IMR-90 (cell line): ENCODE measurements at regions not wholly inside any gene's neighbourhood (a gene's known extent, or its start where the extent isn't known, plus 50 kb on each side); places are given as distances from the start of the nearest gene placed in this dataset.

Experiments used
- ATAC-seq: fragments of 200-7000 bp; cut with Tn5 transposase; 2 replicates; pipeline ENCODE4 v1.9.1; 2020; ENCODE audit warnings: low read depth, mild to moderate bottlenecking, moderate library complexity
- BruUV-seq: library from RNA; stranded (reverse); fragments of 400-500 nt; replicated peaks from 2 replicates; lab custom pipeline; 2021; lab: Mats Ljungman, UMichigan
- CTCF ChIA-PET: fragments of 300-600 bp; formaldehyde crosslinking; extraction: SDS; loops from one replicate; lab custom pipeline; 2021; ENCODE audit warnings: antibody characterized with exemption; lab: Yijun Ruan, JAX
- POLR2A ChIA-PET: fragments of 300-600 bp; sonication (Branson Sonifier 250); formaldehyde crosslinking; loops from one replicate; lab custom pipeline; 2022; ENCODE audit warnings: antibody characterized with exemption; ENCODE audit not compliant: unreplicated experiment; lab: Charles Lee
- DNase-seq: peaks from one replicate; pipeline ENCODE4 v3.0.0; 2013
- H2AFZ ChIP-seq: replicated peaks from 2 replicates; pipeline ENCODE3; 2013; ENCODE audit warnings: low read length, mild to moderate bottlenecking; ENCODE audit not compliant: poor library complexity
- H2AK5ac ChIP-seq: 2 replicates; pipeline ENCODE4 v1.6.1; 2013; ENCODE audit warnings: low read depth, low read length, inconsistent platforms
- H2AK9ac ChIP-seq: replicated peaks from 2 replicates; pipeline ENCODE3; 2013; ENCODE audit warnings: mild to moderate bottlenecking, low read depth, low read length, moderate library complexity; ENCODE audit not compliant: poor library complexity
- H2BK120ac ChIP-seq: 2 replicates; pipeline ENCODE4 v1.6.1; 2013; ENCODE audit warnings: low read depth, low read length, inconsistent platforms
- H2BK15ac ChIP-seq: 3 replicates; pipeline ENCODE4 v1.6.1; 2013; ENCODE audit warnings: low read depth, low read length, inconsistent platforms
- H2BK20ac ChIP-seq: 2 replicates; pipeline ENCODE4 v1.6.1; 2013; ENCODE audit warnings: low read depth, mild to moderate bottlenecking, inconsistent platforms, low read length, moderate library complexity
- H2BK5ac ChIP-seq: 2 replicates; pipeline ENCODE4 v1.6.1; 2013; ENCODE audit warnings: mild to moderate bottlenecking, low read depth, low read length, inconsistent platforms; ENCODE audit not compliant: poor library complexity, severe bottlenecking
- H3K14ac ChIP-seq: replicated peaks from 2 replicates; pipeline ENCODE4 v1.6.1; 2013; ENCODE audit warnings: low read depth, low read length, inconsistent platforms
- H3K18ac ChIP-seq: 2 replicates; pipeline ENCODE4 v1.6.1; 2013; ENCODE audit warnings: low read depth, low read length, control low read depth
- H3K23ac ChIP-seq: 2 replicates; pipeline ENCODE4 v1.6.1; 2013; ENCODE audit warnings: low read depth, low read length, inconsistent platforms
- H3K27ac ChIP-seq: 2 replicates; pipeline ENCODE4 v1.5.1; 2013; ENCODE audit warnings: mild to moderate bottlenecking, control low read depth, low read length; ENCODE audit not compliant: insufficient read depth
- H3K27me3 ChIP-seq: 2 replicates; pipeline ENCODE4 v1.6.1; 2013; ENCODE audit warnings: low read length; ENCODE audit not compliant: control insufficient read depth, insufficient read depth
- H3K36me3 ChIP-seq: 2 replicates; pipeline ENCODE4 v1.6.1; 2013; ENCODE audit warnings: low read length, mixed read lengths; ENCODE audit not compliant: control insufficient read depth, insufficient read depth
- H3K4ac ChIP-seq: 2 replicates; pipeline ENCODE4 v1.6.1; 2013; ENCODE audit warnings: low read depth, low read length, inconsistent platforms
- H3K4me1 ChIP-seq: 2 replicates; pipeline ENCODE4 v1.6.1; 2013; ENCODE audit warnings: low read length, mixed read lengths; ENCODE audit not compliant: control insufficient read depth, insufficient read depth
- H3K4me2 ChIP-seq: 2 replicates; pipeline ENCODE4 v1.6.1; 2013; ENCODE audit warnings: low read depth, mild to moderate bottlenecking, control low read depth, low read length, moderate library complexity
- H3K4me3 ChIP-seq: 2 replicates; pipeline ENCODE4 v1.5.1; 2013; ENCODE audit warnings: low read depth, mild to moderate bottlenecking, control low read depth, low read length, moderate library complexity; ENCODE audit not compliant: insufficient read depth
- H3K56ac ChIP-seq: 2 replicates; pipeline ENCODE4 v1.6.1; 2013; ENCODE audit warnings: low read length, inconsistent platforms; ENCODE audit not compliant: insufficient read depth; ENCODE audit errors: extremely low read depth
- H3K79me1 ChIP-seq, 2 experiments: 2 replicates each; pipeline ENCODE4 v1.6.1; 2013; ENCODE audit warnings: low read length in 2 of 2, inconsistent platforms in 1 of 2, low read depth in 1 of 2
- H3K9ac ChIP-seq: 2 replicates; pipeline ENCODE4 v1.6.1; 2013; ENCODE audit warnings: low read depth, low read length, control low read depth
- H3K9me1 ChIP-seq: 2 replicates; pipeline ENCODE4 v1.6.1; 2013; ENCODE audit warnings: low read length, inconsistent platforms; ENCODE audit not compliant: insufficient read depth
- H3K9me3 ChIP-seq: 2 replicates; pipeline ENCODE4 v1.6.1; 2013; ENCODE audit warnings: low read length; ENCODE audit not compliant: control insufficient read depth, insufficient read depth
- H4K20me1 ChIP-seq: 2 replicates; pipeline ENCODE4 v1.6.1; 2013; ENCODE audit warnings: low read length, inconsistent platforms; ENCODE audit not compliant: insufficient read depth
- H4K5ac ChIP-seq: 2 replicates; pipeline ENCODE4 v1.6.1; 2013; ENCODE audit warnings: mild to moderate bottlenecking, low read depth, low read length, control low read depth
- H4K8ac ChIP-seq, 2 experiments: 2 replicates each; pipeline ENCODE4 v1.6.1; 2013; ENCODE audit warnings: low read depth in 2 of 2, low read length in 2 of 2, control low read depth in 1 of 2, inconsistent platforms in 1 of 2
- H4K91ac ChIP-seq: 2 replicates; pipeline ENCODE4 v1.6.1; 2013; ENCODE audit warnings: low read depth, low read length, inconsistent platforms; ENCODE audit not compliant: insufficient read depth
- BHLHE40 ChIP-seq: fragments of 150-350 bp; IDR thresholded peaks from 2 replicates; pipeline ENCODE4 v1.6.1; 2016; ENCODE audit warnings: mild to moderate bottlenecking, low read depth, low read length
- CEBPB ChIP-seq: IDR thresholded peaks from 2 replicates; pipeline ENCODE4 v1.6.1; 2012; ENCODE audit warnings: low read depth, low read length, improper control_type of control experiment
- CHD1 ChIP-seq: IDR thresholded peaks from 2 replicates; pipeline ENCODE4 v1.6.1; 2012; ENCODE audit warnings: low read depth, low read length, improper control_type of control experiment
- FOS ChIP-seq: fragments of 150-350 bp; IDR thresholded peaks from 2 replicates; pipeline ENCODE4 v1.6.1; 2016; ENCODE audit warnings: low read depth, low read length
- MAFK ChIP-seq: IDR thresholded peaks from 2 replicates; pipeline ENCODE4 v1.6.1; 2012; ENCODE audit warnings: low read depth, low read length, improper control_type of control experiment
- MAZ ChIP-seq: IDR thresholded peaks from 2 replicates; pipeline ENCODE4 v1.6.1; 2012; ENCODE audit warnings: low read depth, mild to moderate bottlenecking, low read length, improper control_type of control experiment, moderate library complexity, borderline replicate concordance
- MXI1 ChIP-seq: IDR thresholded peaks from 2 replicates; pipeline ENCODE4 v1.6.1; 2012; ENCODE audit warnings: low read depth, mild to moderate bottlenecking, low read length, moderate library complexity, borderline replicate concordance
- NFE2L2 ChIP-seq: fragments of 150-350 bp; IDR thresholded peaks from 2 replicates; pipeline ENCODE4 v1.6.1; 2016; ENCODE audit warnings: low read depth, mild to moderate bottlenecking, low read length
- POLR2A ChIP-seq: IDR thresholded peaks from 2 replicates; pipeline ENCODE4 v1.6.1; 2012; ENCODE audit warnings: mild to moderate bottlenecking, low read depth, low read length
- RAD21 ChIP-seq: IDR thresholded peaks from 2 replicates; pipeline ENCODE4 v1.6.1; 2012; ENCODE audit warnings: low read length, improper control_type of control experiment
- RCOR1 ChIP-seq: IDR thresholded peaks from 2 replicates; pipeline ENCODE4 v1.6.1; 2012; ENCODE audit warnings: mild to moderate bottlenecking, low read length, improper control_type of control experiment; ENCODE audit not compliant: insufficient replicate concordance
- RFX5 ChIP-seq: IDR thresholded peaks from 2 replicates; pipeline ENCODE4 v1.8.0; 2012; ENCODE audit warnings: low read depth, mild to moderate bottlenecking, low read length, moderate library complexity
- SMC3 ChIP-seq: fragments of 150-350 bp; IDR thresholded peaks from 2 replicates; pipeline ENCODE4 v1.6.1; 2016; ENCODE audit warnings: low read depth, mild to moderate bottlenecking, antibody characterized with exemption, low read length, moderate library complexity
- USF2 ChIP-seq: fragments of 150-350 bp; IDR thresholded peaks from 2 replicates; pipeline ENCODE4 v1.6.1; 2017; ENCODE audit warnings: mild to moderate bottlenecking, antibody characterized with exemption, low read length, low read depth
- WGBS, 2 experiments: methylation state at CpG; one replicate each; pipeline versions ENCODE4 v1.1.5 to v1.1.7; 2013; ENCODE audit warnings: missing lambda C conversion rate in 2 of 2; ENCODE audit not compliant: insufficient read length in 1 of 2; ENCODE audit errors: extremely low coverage in 2 of 2; 5-methylcytosine and 5-hydroxymethylcytosine counted together
- dilution Hi-C: fragments of 300-500 bp; cut with HindIII; formaldehyde crosslinking; loops from one replicate; pipeline ENCODE4 v1.14.3; 2018; ENCODE audit warnings: low sequenced_read_pairs; ENCODE audit not compliant: unreplicated experiment
- in situ Hi-C: fragments of 300-500 bp; cut with MboI; formaldehyde crosslinking; loops from 3 replicates; pipeline ENCODE4 v1.14.3; 2019; ENCODE audit warnings: low sequenced_read_pairs, inconsistent platforms, mixed read lengths
- intact Hi-C: fragments of 100-400 bp; cut with micrococcal nuclease; formaldehyde crosslinking; loops from 2 replicates; pipeline ENCODE4 v1.10.0; 2022
- TF ChIP-seq, protein P1 (sequence below): fragments of 150-350 bp; IDR thresholded peaks from 2 replicates; pipeline ENCODE4 v1.6.1; 2016; ENCODE audit warnings: low read depth, mild to moderate bottlenecking, low read length, moderate library complexity, borderline replicate concordance
- TF ChIP-seq, protein P2 (sequence below): conservative IDR thresholded peaks from 2 replicates; pipeline ENCODE4 v1.5.1; 2012; ENCODE audit warnings: mild to moderate bottlenecking, low read depth, low read length, improper control_type of control experiment

- no peak for TF ChIP-seq BHLHE40
- TF ChIP-seq, protein P1, sequence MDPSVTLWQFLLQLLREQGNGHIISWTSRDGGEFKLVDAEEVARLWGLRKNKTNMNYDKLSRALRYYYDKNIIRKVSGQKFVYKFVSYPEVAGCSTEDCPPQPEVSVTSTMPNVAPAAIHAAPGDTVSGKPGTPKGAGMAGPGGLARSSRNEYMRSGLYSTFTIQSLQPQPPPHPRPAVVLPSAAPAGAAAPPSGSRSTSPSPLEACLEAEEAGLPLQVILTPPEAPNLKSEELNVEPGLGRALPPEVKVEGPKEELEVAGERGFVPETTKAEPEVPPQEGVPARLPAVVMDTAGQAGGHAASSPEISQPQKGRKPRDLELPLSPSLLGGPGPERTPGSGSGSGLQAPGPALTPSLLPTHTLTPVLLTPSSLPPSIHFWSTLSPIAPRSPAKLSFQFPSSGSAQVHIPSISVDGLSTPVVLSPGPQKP: no peak
- TF ChIP-seq MAFK: no peak
- TF ChIP-seq SMC3: no peak
- no peak for TF ChIP-seq MAZ
- TF ChIP-seq POLR2A: no peak
- no peak for TF ChIP-seq RAD21
- no peak for TF ChIP-seq CEBPB
- no peak for TF ChIP-seq MXI1
- TF ChIP-seq, protein P2, sequence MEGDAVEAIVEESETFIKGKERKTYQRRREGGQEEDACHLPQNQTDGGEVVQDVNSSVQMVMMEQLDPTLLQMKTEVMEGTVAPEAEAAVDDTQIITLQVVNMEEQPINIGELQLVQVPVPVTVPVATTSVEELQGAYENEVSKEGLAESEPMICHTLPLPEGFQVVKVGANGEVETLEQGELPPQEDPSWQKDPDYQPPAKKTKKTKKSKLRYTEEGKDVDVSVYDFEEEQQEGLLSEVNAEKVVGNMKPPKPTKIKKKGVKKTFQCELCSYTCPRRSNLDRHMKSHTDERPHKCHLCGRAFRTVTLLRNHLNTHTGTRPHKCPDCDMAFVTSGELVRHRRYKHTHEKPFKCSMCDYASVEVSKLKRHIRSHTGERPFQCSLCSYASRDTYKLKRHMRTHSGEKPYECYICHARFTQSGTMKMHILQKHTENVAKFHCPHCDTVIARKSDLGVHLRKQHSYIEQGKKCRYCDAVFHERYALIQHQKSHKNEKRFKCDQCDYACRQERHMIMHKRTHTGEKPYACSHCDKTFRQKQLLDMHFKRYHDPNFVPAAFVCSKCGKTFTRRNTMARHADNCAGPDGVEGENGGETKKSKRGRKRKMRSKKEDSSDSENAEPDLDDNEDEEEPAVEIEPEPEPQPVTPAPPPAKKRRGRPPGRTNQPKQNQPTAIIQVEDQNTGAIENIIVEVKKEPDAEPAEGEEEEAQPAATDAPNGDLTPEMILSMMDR: no peak
- no peak for TF ChIP-seq RCOR1
- no peak for TF ChIP-seq NFE2L2
- TF ChIP-seq FOS: no peak
- no peak for TF ChIP-seq USF2
- no peak for TF ChIP-seq RFX5
- TF ChIP-seq CHD1: no peak
- Histone ChIP-seq H2BK5ac (no peak overlapping the region), H2BK20ac (no peak overlapping the region), H3K36me3 (no peaks in the 10 kb centered on the region), H3K27me3 (peaks cover 2% of the 10 kb centered on the region; the same call in 1 of the 2 replicates), H3K27ac (no peak overlapping the region), H3K9ac (no peak overlapping the region), H2BK120ac (no peak overlapping the region), H3K56ac (no peak overlapping the region), H3K4me2 (no peak overlapping the region), H4K91ac (no peak overlapping the region), H3K4me3 (no peak overlapping the region), H2AFZ (no peak overlapping the region), H2AK9ac (no peak overlapping the region), H3K23ac (no peak overlapping the region), H3K4ac (no peak overlapping the region), H2AK5ac (no peak overlapping the region), H2BK15ac (no peak overlapping the region), H4K20me1 (no peaks in the 10 kb centered on the region), H3K9me3 (no peaks in the 10 kb centered on the region), H3K9me1 (no peaks in the 10 kb centered on the region), H3K4me1 (no peaks in the 10 kb centered on the region), H3K79me1 (no peaks in the 10 kb centered on the region), H3K18ac (no peak overlapping the region), H4K5ac (no peak overlapping the region), H3K14ac (no peak overlapping the region), H4K8ac (no peak overlapping the region)
- CTCF ChIA-PET: no interaction called here
- ATAC-seq: no peak
- intact Hi-C loops (no loop called here), dilution Hi-C loops (no loop called here), in situ Hi-C loops (no loop called here)
- WGBS, 2 experiments: 35% methylated on average over 5 of the region's 10 CpGs; no CpG with 5 or more reads in 1 of the 2 experiments
- POLR2A ChIA-PET: no interaction called here
- no peak for DNase-seq
- no TSS peak for BruUV-seq
These were observed 228.4 kb upstream of the COPS8 start for GRCh38 chr2:236857246-236857645.
